NCI-H2107 treated with DMSO at 0.1 percent for 48 hours (cell line): ENCODE measurements at regions not wholly inside any gene's neighbourhood (a gene's known extent, or its start where the extent isn't known, plus 50 kb on each side); places are given as distances from the start of the nearest gene placed in this dataset.

Source experiments
- DNase-seq: peaks from one replicate; lab custom pipeline; 2025; ENCODE audit not compliant: unreplicated experiment; lab: John Stamatoyannopoulos, UW

GRCh38 chr1:102083192-102083591 lies 86.5 kb upstream of the OLFM3 start:
- DNase-seq = no peak

- no peak for DNase-seq
These were observed 78.1 kb upstream of the OLFM3 start for GRCh38 chr1:102074874-102075273.

GRCh38 chr1:102071451-102071850 lies 74.7 kb upstream of the OLFM3 start:
- DNase-seq = no peak

- DNase-seq = no peak
These were observed 53.8 kb upstream of the OLFM3 start for GRCh38 chr1:102050556-102050955.

DNA sequence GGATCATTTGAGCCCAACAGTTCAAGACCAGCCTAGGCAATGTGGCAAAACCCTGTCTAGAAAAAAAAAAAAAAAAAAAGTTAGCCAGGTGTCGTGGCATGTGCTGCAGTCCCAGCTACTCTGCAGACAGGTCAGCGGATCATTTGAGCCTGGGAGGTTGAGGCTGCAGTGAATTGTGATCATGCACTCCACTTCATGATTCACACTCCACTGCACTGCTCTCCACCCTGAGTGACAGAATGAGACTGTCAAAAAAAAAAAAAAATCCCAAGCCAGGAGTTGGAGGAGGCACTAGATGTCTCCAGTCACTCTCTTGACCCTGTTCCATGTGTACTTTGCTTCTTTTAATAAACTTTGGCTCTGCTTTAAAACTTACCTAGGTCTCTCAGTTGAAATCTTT lies 51.0 kb upstream of the OLFM3 start:
- no peak for DNase-seq
